Right lobe of liver (tissue), 6 donors: ENCODE measurements at regions not wholly inside any gene's neighbourhood (a gene's known extent, or its start where the extent isn't known, plus 50 kb on each side); places are given as distances from the start of the nearest gene placed in this dataset.
A peak's percentile ranks its signal among the peaks of the same experiment; 100 is the strongest.

Experiments
- ATAC-seq, 4 donors: fragments of 200-7000 bp; cut with Tn5 transposase; one replicate each; pipeline ENCODE4 v1.9.1; 2020; ENCODE audit warnings: mild to moderate bottlenecking in 4 of 4, moderate library complexity in 4 of 4
- DNase-seq, 3 donors: peaks; one replicate each; pipeline ENCODE4 v3.0.0-alpha.2; 2020
- H3K27ac ChIP-seq, 3 donors: fragments of 200-600 bp; one replicate each; pipeline ENCODE4 v1.8.0; 2022
- H3K27me3 ChIP-seq, 2 donors: fragments of 200-600 bp; one replicate each; pipeline ENCODE4 v1.8.0; 2022
- H3K36me3 ChIP-seq, 4 donors: fragments of 200-600 bp; sonication (generic) in 1 of 4; one replicate each; pipeline versions ENCODE4 v1.5.1 to v1.8.0; 2017 to 2022; ENCODE audit warnings: control low read depth in 1 of 4
- H3K4me1 ChIP-seq, 4 donors: fragments of 200-600 bp; sonication (generic) in 1 of 4; one replicate each; pipeline versions ENCODE4 v1.5.1 to v1.8.0; 2017 to 2022; ENCODE audit warnings: control low read depth in 1 of 4
- H3K4me3 ChIP-seq, 3 donors: fragments of 200-600 bp; one replicate each; pipeline ENCODE4 v1.8.0; 2022
- H3K9me3 ChIP-seq, 4 donors: fragments of 200-600 bp; sonication (generic) in 1 of 4; one replicate each; pipeline versions ENCODE4 v1.5.1 to v1.8.0; 2017 to 2022; ENCODE audit warnings: control low read depth in 1 of 4
- CTCF ChIP-seq, 4 donors: fragments of 200-600 bp in 3 of 4; fragments of 450-650 bp in 1 of 4; IDR thresholded peaks; one replicate each; pipeline versions ENCODE4 v1.5.1 to v1.8.0; 2016 to 2022; ENCODE audit warnings: antibody characterized with exemption in 4 of 4, mild to moderate bottlenecking in 2 of 4
- POLR2A ChIP-seq: fragments of 450-650 bp; IDR thresholded peaks from one replicate; pipeline ENCODE4 v1.6.1; 2017; ENCODE audit warnings: antibody characterized with exemption, mild to moderate bottlenecking
- WGBS: methylation state at CpG from one replicate; pipeline ENCODE4 v1.1.6; 2018; ENCODE audit warnings: low coverage, low lambda C conversion rate; ENCODE audit not compliant: insufficient coverage; ENCODE audit errors: missing lambda C conversion rate; 5-methylcytosine and 5-hydroxymethylcytosine counted together
- intact Hi-C, 2 donors: fragments of 100-400 bp; cut with DNase I; formaldehyde crosslinking; loops; one replicate each; pipeline versions ENCODE4 v1.11.2 to v1.14.1; 2022
- donor health status: DM: no; HTN: yes; CAD: no.
- donor health status: DM: no; HTN: no; CAD: no.
- donor health status: DM: no; HTN: no; CAD: no.
- donor health status: DM: no; HTN: yes; CAD: no.
- donor health status: DM: no; HTN: yes; CAD: no.

- TF ChIP-seq POLR2A: no peak
- no peak for TF ChIP-seq CTCF (IDR thresholded peaks at IDR 0.05)
- Histone ChIP-seq H3K4me1 (no peaks in the 10 kb centered on the region), H3K27ac (no peak overlapping the region), H3K4me3 (no peak overlapping the region), H3K36me3 (no peaks in the 10 kb centered on the region), H3K27me3 (no peaks in the 10 kb centered on the region), H3K9me3 (no peaks in the 10 kb centered on the region)
- intact Hi-C loops: no loop called here
- DNase-seq (no peak), ATAC-seq (no peak)
- WGBS: 76% methylated on average over 2 of the region's 2 CpGs
These were observed 152.8 kb upstream of the STK17B start for GRCh38 chr2:196324211-196324610.

GRCh38 chr2:196328088-196328680, 156.8 kb upstream of the STK17B start:
- Histone ChIP-seq H3K27me3 (no peaks in the 10 kb centered on the region), H3K4me3 (no peak overlapping the region), H3K36me3 (no peaks in the 10 kb centered on the region), H3K9me3 (no peaks in the 10 kb centered on the region), H3K4me1 (no peaks in the 10 kb centered on the region), H3K27ac (no peak overlapping the region)
- TF ChIP-seq POLR2A: no peak
- TF ChIP-seq CTCF (IDR thresholded peaks at IDR 0.05): no peak
- 41% methylated on average over 3 of the region's 3 CpGs for WGBS
- no peak for ATAC-seq
- no peak for DNase-seq
- intact Hi-C loops: no loop called here

GRCh38 chr2:196329959-196330358, 158.6 kb upstream of the STK17B start:
- no peaks in the 10 kb centered on the region for H3K27me3 ChIP-seq
- no peaks in the 10 kb centered on the region for H3K9me3 ChIP-seq
- intact Hi-C loops: no loop called here
- no peak overlapping the region for H3K27ac ChIP-seq
- DNase-seq (no peak), ATAC-seq (no peak)
- WGBS: 55% methylated on average over 2 of the region's 2 CpGs
- TF ChIP-seq CTCF (IDR thresholded peaks at IDR 0.05): no peak
- TF ChIP-seq POLR2A: no peak
- H3K36me3 ChIP-seq: no peaks in the 10 kb centered on the region
- H3K4me3 ChIP-seq: no peak overlapping the region
- no peaks in the 10 kb centered on the region for H3K4me1 ChIP-seq

- H3K36me3 ChIP-seq: no peaks in the 10 kb centered on the region
- TF ChIP-seq CTCF (IDR thresholded peaks at IDR 0.05): no peak
- TF ChIP-seq POLR2A: no peak
- no peaks in the 10 kb centered on the region for H3K4me1 ChIP-seq
- intact Hi-C loops: no loop called here
- no peak for DNase-seq
- H3K9me3 ChIP-seq: no peaks in the 10 kb centered on the region
- 91% methylated on average over 4 of the region's 4 CpGs for WGBS
- H3K27ac ChIP-seq: no peak overlapping the region
- H3K27me3 ChIP-seq: no peaks in the 10 kb centered on the region
- no peak overlapping the region for H3K4me3 ChIP-seq
- ATAC-seq: no peak
These were observed 159.3 kb upstream of the STK17B start for GRCh38 chr2:196330645-196331044.

- Histone ChIP-seq H3K36me3 (no peaks in the 10 kb centered on the region), H3K4me1 (no peaks in the 10 kb centered on the region), H3K27me3 (no peaks in the 10 kb centered on the region), H3K9me3 (no peaks in the 10 kb centered on the region), H3K27ac (no peak overlapping the region), H3K4me3 (no peak overlapping the region)
- DNase-seq: no peak
- WGBS: 68% methylated on average over 5 of the region's 5 CpGs
- TF ChIP-seq CTCF (IDR thresholded peaks at IDR 0.05) (no peak), POLR2A (no peak)
- ATAC-seq: peak; percentile 21 to 80 (median 63)
- intact Hi-C loops: no loop called here
These were observed 159.8 kb upstream of the STK17B start for GRCh38 chr2:196331143-196331542.
